Transverse colon (tissue), 4 donors: ENCODE measurements at regions not wholly inside any gene's neighbourhood (a gene's known extent, or its start where the extent isn't known, plus 50 kb on each side); places are given as distances from the start of the nearest gene placed in this dataset.

Experiments
- EP300 ChIP-seq: sonication (generic); formaldehyde crosslinking; IDR thresholded peaks from one replicate; pipeline ENCODE4 v1.6.1; 2017; ENCODE audit warnings: antibody characterized with exemption, low read depth
- POLR2A ChIP-seq: fragments of 450-650 bp; IDR thresholded peaks from one replicate; pipeline ENCODE4 v1.6.1; 2016; ENCODE audit warnings: antibody characterized with exemption, mild to moderate bottlenecking, moderate library complexity
- POLR2AphosphoS5 ChIP-seq, 3 donors: sonication (generic); formaldehyde crosslinking; IDR thresholded peaks; one replicate each; pipeline ENCODE4 v1.6.1; 2016; ENCODE audit warnings: antibody characterized with exemption in 3 of 3
- TF ChIP-seq, protein P1 (sequence below), 5 experiments: fragments of 200-600 bp in 3 of 5; fragments of 450-650 bp in 2 of 5; sonication (generic) in 3 of 5; IDR thresholded peaks; 1 replicate in 2 of 5; 2 replicates in 3 of 5; pipeline ENCODE4 v1.5.1; 2016 to 2017; ENCODE audit warnings: antibody characterized with exemption in 5 of 5, inconsistent platforms in 3 of 5, mild to moderate bottlenecking in 2 of 5, moderate library complexity in 1 of 5

DNA sequence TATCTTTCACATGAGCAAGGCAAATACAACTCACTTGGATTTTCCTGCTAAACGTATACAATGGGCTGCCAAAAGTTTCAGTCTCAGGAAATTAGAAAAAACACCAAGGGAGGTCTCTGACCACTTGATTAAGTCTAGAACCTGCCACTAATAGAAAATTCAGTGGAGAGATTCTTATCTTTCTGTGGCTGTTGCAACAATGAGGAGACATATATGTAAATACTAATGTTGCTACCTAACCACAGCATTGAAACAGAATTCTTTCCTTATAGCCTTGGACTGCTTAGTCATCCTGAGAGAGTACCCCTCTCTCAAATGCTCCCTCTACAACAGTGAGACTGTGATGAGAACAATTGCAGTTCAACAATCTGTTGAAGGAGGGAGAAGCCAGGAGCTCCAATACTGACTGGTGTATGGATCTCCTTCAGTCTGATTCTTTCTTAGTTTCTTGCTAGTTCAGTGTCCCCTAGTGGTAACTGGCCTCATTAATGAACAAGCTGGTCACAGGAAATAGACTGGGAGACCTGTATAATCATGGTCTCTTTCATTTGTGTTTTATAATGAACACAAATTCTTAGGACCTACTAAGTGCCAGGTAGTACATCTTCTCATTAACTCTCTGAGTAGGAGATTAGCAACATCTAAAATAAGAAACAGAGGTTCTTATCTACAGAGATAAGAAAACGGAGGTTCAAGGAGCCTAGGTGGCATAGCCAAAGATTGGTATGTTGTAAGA lies 164.5 kb downstream of the SLC38A4 start:
- TF ChIP-seq, protein P1, sequence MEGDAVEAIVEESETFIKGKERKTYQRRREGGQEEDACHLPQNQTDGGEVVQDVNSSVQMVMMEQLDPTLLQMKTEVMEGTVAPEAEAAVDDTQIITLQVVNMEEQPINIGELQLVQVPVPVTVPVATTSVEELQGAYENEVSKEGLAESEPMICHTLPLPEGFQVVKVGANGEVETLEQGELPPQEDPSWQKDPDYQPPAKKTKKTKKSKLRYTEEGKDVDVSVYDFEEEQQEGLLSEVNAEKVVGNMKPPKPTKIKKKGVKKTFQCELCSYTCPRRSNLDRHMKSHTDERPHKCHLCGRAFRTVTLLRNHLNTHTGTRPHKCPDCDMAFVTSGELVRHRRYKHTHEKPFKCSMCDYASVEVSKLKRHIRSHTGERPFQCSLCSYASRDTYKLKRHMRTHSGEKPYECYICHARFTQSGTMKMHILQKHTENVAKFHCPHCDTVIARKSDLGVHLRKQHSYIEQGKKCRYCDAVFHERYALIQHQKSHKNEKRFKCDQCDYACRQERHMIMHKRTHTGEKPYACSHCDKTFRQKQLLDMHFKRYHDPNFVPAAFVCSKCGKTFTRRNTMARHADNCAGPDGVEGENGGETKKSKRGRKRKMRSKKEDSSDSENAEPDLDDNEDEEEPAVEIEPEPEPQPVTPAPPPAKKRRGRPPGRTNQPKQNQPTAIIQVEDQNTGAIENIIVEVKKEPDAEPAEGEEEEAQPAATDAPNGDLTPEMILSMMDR (IDR thresholded peaks at IDR 0.05): peak; percentile 75 to 87 (median 77)
- TF ChIP-seq POLR2A (no peak), POLR2AphosphoS5 (IDR thresholded peaks at IDR 0.05) (peak in 1 of 3 donors; percentile 18), EP300 (no peak)
